CD14-positive monocyte (primary cell): ENCODE measurements at regions not wholly inside any gene's neighbourhood (a gene's known extent, or its start where the extent isn't known, plus 50 kb on each side); places are given as distances from the start of the nearest gene placed in this dataset.

Source experiments
- DNase-seq, 3 donors: peaks; one replicate each; pipeline ENCODE4 v3.0.0-alpha.2; 2011 to 2022
- H2AFZ ChIP-seq: 2 replicates; pipeline ENCODE4 v1.6.0; 2012; ENCODE audit warnings: mild to moderate bottlenecking, low read depth, low read length, inconsistent platforms; ENCODE audit not compliant: insufficient read depth, poor library complexity, severe bottlenecking
- H3K27ac ChIP-seq, 2 donors: 1 replicate in 1 of 2; 2 replicates in 1 of 2; pipeline ENCODE4 v1.5.1; 2012 to 2013; ENCODE audit warnings: low read length in 2 of 2, control low read depth in 1 of 2, inconsistent platforms in 1 of 2, low read depth in 1 of 2, mild to moderate bottlenecking in 1 of 2
- H3K27me3 ChIP-seq, 2 donors: one replicate each; pipeline versions ENCODE4 v1.6.0 to v1.6.1; 2011 to 2013; ENCODE audit warnings: low read length in 2 of 2; ENCODE audit not compliant: control insufficient read depth in 2 of 2, insufficient read depth in 2 of 2
- H3K36me3 ChIP-seq, 2 donors: replicated peaks in 1 of 2; 1 replicate in 1 of 2; 2 replicates in 1 of 2; pipeline versions ENCODE4 v1.5.1 to v1.6.1; 2012 to 2013; ENCODE audit warnings: low read length in 2 of 2, control low read depth in 1 of 2, inconsistent platforms in 1 of 2, mild to moderate bottlenecking in 1 of 2; ENCODE audit not compliant: insufficient read depth in 2 of 2, control insufficient read depth in 1 of 2
- H3K4me1 ChIP-seq, 2 donors: 1 replicate in 1 of 2; 2 replicates in 1 of 2; pipeline versions ENCODE4 v1.5.1 to v1.6.1; 2012 to 2013; ENCODE audit warnings: low read length in 2 of 2, control low read depth in 1 of 2, inconsistent platforms in 1 of 2, mild to moderate bottlenecking in 1 of 2, moderate library complexity in 1 of 2; ENCODE audit not compliant: insufficient read depth in 2 of 2, control insufficient read depth in 1 of 2
- H3K4me2 ChIP-seq: replicated peaks from 2 replicates; pipeline ENCODE3; 2012; ENCODE audit warnings: low read length, moderate library complexity, mild to moderate bottlenecking; ENCODE audit not compliant: poor library complexity, severe bottlenecking; ENCODE audit errors: extremely low read depth
- H3K4me3 ChIP-seq, 3 experiments: fragments of 200-600 bp in 1 of 3; sonication (generic) in 1 of 3; replicated peaks in 1 of 3; 1 replicate in 2 of 3; 2 replicates in 1 of 3; pipeline ENCODE4 v1.5.1; 2011 to 2013; ENCODE audit warnings: low read length in 3 of 3, mild to moderate bottlenecking in 3 of 3, control low read depth in 2 of 3, low read depth in 2 of 3, inconsistent platforms in 1 of 3, moderate library complexity in 1 of 3
- H3K79me2 ChIP-seq: 2 replicates; pipeline ENCODE4 v1.6.0; 2012; ENCODE audit warnings: mild to moderate bottlenecking, control low read depth, inconsistent platforms, low read length, moderate library complexity; ENCODE audit not compliant: insufficient read depth
- H3K9ac ChIP-seq: 2 replicates; pipeline ENCODE4 v1.6.0; 2017; ENCODE audit warnings: low read length, mild to moderate bottlenecking; ENCODE audit not compliant: insufficient read depth, poor library complexity, severe bottlenecking
- H3K9me3 ChIP-seq, 2 donors: replicated peaks in 1 of 2; 1 replicate in 1 of 2; 2 replicates in 1 of 2; pipeline versions ENCODE4 v1.5.1 to v1.6.1; 2012 to 2013; ENCODE audit warnings: low read length in 2 of 2, control low read depth in 1 of 2; ENCODE audit not compliant: control insufficient read depth in 1 of 2, insufficient read depth in 1 of 2
- H4K20me1 ChIP-seq: 2 replicates; pipeline ENCODE4 v1.6.0; 2012; ENCODE audit warnings: mild to moderate bottlenecking, low read length, control low read depth, moderate library complexity; ENCODE audit not compliant: insufficient read depth
- H3K27ac Mint-ChIP-seq, 7 donors: one replicate each; pipeline ENCODE4 v1.8.0; 2020; ENCODE audit warnings: mild to moderate bottlenecking in 7 of 7, mixed read lengths in 7 of 7, moderate library complexity in 6 of 7, inconsistent platforms in 2 of 7
- H3K27me3 Mint-ChIP-seq, 3 donors: one replicate each; pipeline ENCODE4 v1.8.0; 2021 to 2022; ENCODE audit warnings: low read depth in 3 of 3, mild to moderate bottlenecking in 3 of 3, mixed read lengths in 3 of 3, moderate library complexity in 3 of 3, inconsistent platforms in 1 of 3
- H3K36me3 Mint-ChIP-seq, 2 donors: one replicate each; pipeline ENCODE4 v1.8.0; 2020; ENCODE audit warnings: mixed read lengths in 2 of 2, inconsistent platforms in 1 of 2, mild to moderate bottlenecking in 1 of 2
- H3K4me1 Mint-ChIP-seq: one replicate; pipeline ENCODE4 v1.8.0; 2020; ENCODE audit warnings: mild to moderate bottlenecking, mixed read lengths
- H3K4me3 Mint-ChIP-seq, 2 donors: one replicate each; pipeline ENCODE4 v1.8.0; 2020; ENCODE audit warnings: mild to moderate bottlenecking in 2 of 2, mixed read lengths in 2 of 2, moderate library complexity in 1 of 2
- H3K9me3 Mint-ChIP-seq, 7 donors: one replicate each; pipeline ENCODE4 v1.8.0; 2020 to 2022; ENCODE audit warnings: mixed read lengths in 7 of 7, mild to moderate bottlenecking in 6 of 7, moderate library complexity in 6 of 7, inconsistent platforms in 2 of 7
- WGBS: methylation state at CpG from one replicate; pipeline ENCODE4 v1.1.5; 2013; ENCODE audit warnings: missing lambda C conversion rate; ENCODE audit not compliant: insufficient coverage; 5-methylcytosine and 5-hydroxymethylcytosine counted together
- intact Hi-C, 2 donors: fragments of 100-400 bp; cut with micrococcal nuclease; formaldehyde crosslinking; loops; one replicate each; pipeline versions ENCODE4 v1.15.0 to v1.15.1; 2023
- TF ChIP-seq, protein P1 (sequence below): fragments of 200-600 bp; IDR thresholded peaks from one replicate; pipeline ENCODE4 v1.8.0; 2022; ENCODE audit warnings: antibody characterized with exemption, mild to moderate bottlenecking

DNA sequence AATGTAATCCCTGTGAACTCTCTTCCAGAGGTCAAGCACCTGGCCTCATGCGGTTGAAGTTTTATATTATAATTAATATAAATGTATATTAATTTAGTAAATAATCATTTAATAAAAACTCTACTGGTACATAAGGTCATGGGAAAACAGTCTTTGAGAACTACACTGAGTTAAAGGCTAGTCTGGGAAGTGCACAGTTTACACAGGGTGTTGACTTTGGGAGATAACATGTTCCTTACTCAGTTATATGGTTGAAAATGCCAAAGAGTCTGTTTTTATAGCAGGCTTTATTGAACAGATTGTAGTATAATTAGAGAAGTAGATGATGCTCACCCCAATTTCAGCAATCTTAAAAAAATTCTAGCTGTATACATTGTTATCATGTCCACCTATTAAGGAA is 735.9 kb downstream of the GATA3 start:
- Mint-ChIP-seq H3K27me3 (no peaks in the 10 kb centered on the region), H3K9me3 (peaks cover 1 to 14% (median 7%) of the 10 kb centered on the region in 7 donors), H3K27ac (no peak overlapping the region), H3K4me3 (no peak overlapping the region), H3K36me3 (no peaks in the 10 kb centered on the region), H3K4me1 (no peaks in the 10 kb centered on the region)
- no peaks in the 10 kb centered on the region for H4K20me1 ChIP-seq
- no peaks in the 10 kb centered on the region for H3K79me2 ChIP-seq
- no peak overlapping the region for H3K4me2 ChIP-seq
- intact Hi-C loops = no loop called here
- no peaks in the 10 kb centered on the region for H3K4me1 ChIP-seq
- WGBS = no CpG with 5 or more reads among the region's 1 CpG
- no peaks in the 10 kb centered on the region for H3K27me3 ChIP-seq
- TF ChIP-seq, protein P1, sequence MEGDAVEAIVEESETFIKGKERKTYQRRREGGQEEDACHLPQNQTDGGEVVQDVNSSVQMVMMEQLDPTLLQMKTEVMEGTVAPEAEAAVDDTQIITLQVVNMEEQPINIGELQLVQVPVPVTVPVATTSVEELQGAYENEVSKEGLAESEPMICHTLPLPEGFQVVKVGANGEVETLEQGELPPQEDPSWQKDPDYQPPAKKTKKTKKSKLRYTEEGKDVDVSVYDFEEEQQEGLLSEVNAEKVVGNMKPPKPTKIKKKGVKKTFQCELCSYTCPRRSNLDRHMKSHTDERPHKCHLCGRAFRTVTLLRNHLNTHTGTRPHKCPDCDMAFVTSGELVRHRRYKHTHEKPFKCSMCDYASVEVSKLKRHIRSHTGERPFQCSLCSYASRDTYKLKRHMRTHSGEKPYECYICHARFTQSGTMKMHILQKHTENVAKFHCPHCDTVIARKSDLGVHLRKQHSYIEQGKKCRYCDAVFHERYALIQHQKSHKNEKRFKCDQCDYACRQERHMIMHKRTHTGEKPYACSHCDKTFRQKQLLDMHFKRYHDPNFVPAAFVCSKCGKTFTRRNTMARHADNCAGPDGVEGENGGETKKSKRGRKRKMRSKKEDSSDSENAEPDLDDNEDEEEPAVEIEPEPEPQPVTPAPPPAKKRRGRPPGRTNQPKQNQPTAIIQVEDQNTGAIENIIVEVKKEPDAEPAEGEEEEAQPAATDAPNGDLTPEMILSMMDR = no peak
- no peaks in the 10 kb centered on the region for H3K36me3 ChIP-seq
- H2AFZ ChIP-seq = no peak overlapping the region
- no peak overlapping the region for H3K27ac ChIP-seq
- no peak overlapping the region for H3K9ac ChIP-seq
- H3K4me3 ChIP-seq = no peak overlapping the region
- H3K9me3 ChIP-seq = peaks cover 11 to 16% of the 10 kb centered on the region in 2 donors
- DNase-seq = no peak

DNA sequence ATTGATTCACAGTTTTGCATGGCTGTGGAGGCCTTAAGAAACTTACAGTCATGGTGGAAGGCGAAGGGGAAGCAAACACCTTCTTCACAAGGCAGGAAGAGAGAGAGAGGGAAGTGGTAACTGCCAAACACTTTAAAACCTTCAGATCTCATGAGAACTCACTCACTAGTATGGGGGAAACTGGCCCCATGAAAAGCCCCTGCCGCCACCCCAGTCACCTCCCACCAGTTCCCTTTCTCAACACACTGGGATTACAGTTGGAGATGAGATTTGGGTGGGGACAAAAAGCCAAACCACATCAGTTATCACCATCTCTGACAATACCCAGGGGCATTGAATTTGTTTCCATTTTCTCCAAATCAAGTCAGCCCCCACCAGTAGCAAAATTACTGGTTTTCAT is 740.4 kb downstream of the GATA3 start:
- no peak overlapping the region for H3K4me3 Mint-ChIP-seq
- intact Hi-C loops = no loop called here
- Histone ChIP-seq H3K9me3 (peaks cover 0 to 7% of the 10 kb centered on the region in 2 donors), H3K4me1 (no peaks in the 10 kb centered on the region), H3K4me2 (no peak overlapping the region), H3K36me3 (no peaks in the 10 kb centered on the region), H3K27ac (no peak overlapping the region), H3K79me2 (no peaks in the 10 kb centered on the region), H3K9ac (no peak overlapping the region), H3K27me3 (no peaks in the 10 kb centered on the region), H2AFZ (no peak overlapping the region), H4K20me1 (no peaks in the 10 kb centered on the region), H3K4me3 (no peak overlapping the region)
- no peak for DNase-seq
- no CpG with 5 or more reads among the region's 2 CpGs for WGBS
- no peaks in the 10 kb centered on the region for H3K4me1 Mint-ChIP-seq
- TF ChIP-seq, protein P1 = no peak
- H3K27me3 Mint-ChIP-seq = peaks cover 0 to 2% (median 0%) of the 10 kb centered on the region in 3 donors
- H3K9me3 Mint-ChIP-seq = peaks cover 0 to 8% (median 1%) of the 10 kb centered on the region in 7 donors
- no peaks in the 10 kb centered on the region for H3K36me3 Mint-ChIP-seq
- H3K27ac Mint-ChIP-seq = no peak overlapping the region
